ENCODE measurements at regions not wholly inside any gene's neighbourhood (a gene's known extent, or its start where the extent isn't known, plus 50 kb on each side); places are given as distances from the start of the nearest gene placed in this dataset.

- no peak for TF ChIP-seq GATA2 (IDR thresholded peaks at IDR 0.05; ENCODE audit: low read depth, low read length)
- no peak for TF ChIP-seq GATA3 (IDR thresholded peaks at IDR 0.05; ENCODE audit: low read depth, low read length)
Observed at GRCh38 chr1:232096751-232097150, 470.2 kb downstream of the DISC1 start.

All from SH-SY5Y (cell line).